ENCODE measurements at regions not wholly inside any gene's neighbourhood (a gene's known extent, or its start where the extent isn't known, plus 50 kb on each side); places are given as distances from the start of the nearest gene placed in this dataset.
"Not testable (repeated sequence)": the region's sequence is repeated elsewhere in the genome, so short reads cannot be mapped to it uniquely, and the experiment has no call there.

GRCh38 chr12:17007442-17008040 lies 401.6 kb upstream of the LMO3 start:
- TF ChIP-seq CTCF (IDR thresholded peaks at IDR 0.05; ENCODE audit: poor library complexity, severe bottlenecking); EZH2 (IDR thresholded peaks at IDR 0.05; ENCODE audit: borderline replicate concordance, insufficient read depth, low read length, poor library complexity, severe bottlenecking); EP300 (conservative IDR thresholded peaks at IDR 0.05; ENCODE audit: poor library complexity, severe bottlenecking): not testable (repeated sequence)

Data from neural cell (in vitro differentiated cells).